GM18867 (cell line): ENCODE measurements at regions not wholly inside any gene's neighbourhood (a gene's known extent, or its start where the extent isn't known, plus 50 kb on each side); places are given as distances from the start of the nearest gene placed in this dataset.
"Not testable (repeated sequence)": the region's sequence is repeated elsewhere in the genome, so short reads cannot be mapped to it uniquely, and the experiment has no call there.

Source experiments
- ATAC-seq: cut with Tn5 transposase; IDR thresholded peaks from one replicate; pipeline ENCODE4 v1.9.1; 2021; ENCODE audit warnings: mild to moderate bottlenecking, moderate library complexity; ENCODE audit not compliant: unreplicated experiment

- ATAC-seq: no peak
Measured at GRCh38 chr12:131287015-131287937, 333.6 kb downstream of the ADGRD1 start.

GRCh38 chr12:131287938-131288764 lies 334.4 kb downstream of the ADGRD1 start:
- no peak for ATAC-seq

- not testable (repeated sequence) for ATAC-seq
Measured at GRCh38 chr12:131288765-131289695, 335.3 kb downstream of the ADGRD1 start.

- not testable (repeated sequence) for ATAC-seq
Measured at GRCh38 chr12:131289807-131290206, 336.1 kb downstream of the ADGRD1 start.

GRCh38 chr12:131290255-131290959 lies 336.7 kb downstream of the ADGRD1 start:
- ATAC-seq: no peak

- not testable (repeated sequence) for ATAC-seq
Measured at GRCh38 chr12:131293071-131294015, 339.6 kb downstream of the ADGRD1 start.

GRCh38 chr12:131294716-131295115 lies 341.0 kb downstream of the ADGRD1 start:
- ATAC-seq: not testable (repeated sequence)

GRCh38 chr12:131295117-131295516 lies 341.4 kb downstream of the ADGRD1 start:
- ATAC-seq: not testable (repeated sequence)

GRCh38 chr12:131295559-131295958 lies 341.9 kb downstream of the ADGRD1 start:
- ATAC-seq: not testable (repeated sequence)

GRCh38 chr12:131296136-131296535 lies 342.4 kb downstream of the ADGRD1 start:
- ATAC-seq: not testable (repeated sequence)

- not testable (repeated sequence) for ATAC-seq
Measured at GRCh38 chr12:131296651-131297050, 342.9 kb downstream of the ADGRD1 start.

GRCh38 chr12:131298526-131299369 lies 345.0 kb downstream of the ADGRD1 start:
- not testable (repeated sequence) for ATAC-seq

- ATAC-seq: not testable (repeated sequence)
Measured at GRCh38 chr12:131299370-131299701, 345.6 kb downstream of the ADGRD1 start.

GRCh38 chr12:131303576-131303975 lies 349.9 kb downstream of the ADGRD1 start:
- not testable (repeated sequence) for ATAC-seq

- ATAC-seq: not testable (repeated sequence)
Measured at GRCh38 chr12:131304642-131305041, 350.9 kb downstream of the ADGRD1 start.

- ATAC-seq: no peak
Measured at GRCh38 chr12:131309700-131310099, 356.0 kb downstream of the ADGRD1 start.

- not testable (repeated sequence) for ATAC-seq
Measured at GRCh38 chr12:131310227-131310969, 356.7 kb downstream of the ADGRD1 start.
